GM19452 (cell line): ENCODE measurements at regions not wholly inside any gene's neighbourhood (a gene's known extent, or its start where the extent isn't known, plus 50 kb on each side); places are given as distances from the start of the nearest gene placed in this dataset.

Source experiments
- ATAC-seq: cut with Tn5 transposase; IDR thresholded peaks from one replicate; pipeline ENCODE4 v1.9.1; 2021; ENCODE audit not compliant: unreplicated experiment

DNA sequence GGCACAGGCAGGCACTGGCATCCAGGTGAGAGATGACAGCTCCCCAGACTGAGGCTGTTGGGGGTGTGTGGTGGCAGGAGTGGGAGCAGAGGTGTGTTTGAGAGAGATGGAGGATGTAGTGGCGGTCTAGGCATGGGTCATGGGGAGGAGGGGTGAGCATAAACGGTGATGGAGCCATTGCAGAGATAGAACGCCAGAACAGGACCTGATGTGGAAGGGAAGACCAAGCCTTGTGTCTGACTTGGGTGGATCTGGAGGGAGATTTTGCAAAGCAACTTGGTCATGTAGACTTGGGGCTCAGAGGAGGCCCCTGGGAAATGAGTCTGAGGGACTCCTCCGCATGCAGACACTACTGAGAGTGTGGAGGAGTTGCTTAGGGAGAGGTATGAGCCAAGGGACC is 50.0 kb upstream of the CLDN5 start:
- no peak for ATAC-seq

DNA sequence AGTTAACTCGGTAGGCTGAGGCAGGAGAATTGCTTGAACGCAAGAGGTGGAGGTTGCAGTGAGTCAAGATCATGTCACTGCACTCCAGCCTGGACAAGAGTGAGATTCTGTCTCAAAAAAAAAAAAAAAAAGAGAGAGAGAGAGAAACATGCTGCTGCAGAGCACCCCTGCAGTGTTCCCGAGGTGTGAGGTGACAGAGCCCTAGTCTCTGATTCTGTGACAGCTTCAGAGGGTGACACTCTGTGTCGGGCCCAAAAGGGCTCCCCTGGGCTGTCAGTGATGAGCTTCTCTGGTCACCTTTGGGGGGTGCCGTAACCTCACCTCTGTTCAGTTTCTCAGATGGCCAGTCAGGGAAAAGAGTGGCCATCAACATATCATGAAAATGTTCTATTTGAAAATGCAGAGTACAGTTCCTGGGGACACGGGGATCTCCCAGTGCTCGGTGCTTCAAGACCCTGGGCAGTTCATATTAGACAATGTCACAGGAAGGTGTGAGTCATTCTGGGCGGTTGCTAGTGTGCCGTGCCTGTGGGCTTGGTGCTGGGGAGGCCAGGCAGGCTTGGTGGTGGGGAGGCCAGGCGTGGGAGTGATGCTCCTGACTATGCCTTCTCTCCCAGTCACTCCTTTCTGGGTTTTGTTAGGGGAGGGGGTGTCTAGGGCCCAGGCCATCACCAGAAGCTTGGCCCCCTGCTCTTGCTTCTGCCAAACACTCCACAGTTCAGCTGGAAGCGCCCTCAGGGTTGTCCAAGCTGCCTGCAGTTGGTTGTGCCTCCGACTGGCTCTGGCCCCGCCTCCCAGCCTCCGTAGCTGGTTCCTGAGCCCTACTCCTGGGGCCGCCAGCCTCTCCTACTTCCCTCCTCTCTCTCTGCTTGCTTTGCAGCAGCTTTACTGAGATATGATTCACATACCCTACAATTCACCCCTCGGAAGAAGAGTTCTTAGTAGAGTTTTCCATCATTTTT is 52.5 kb upstream of the CLDN5 start:
- no peak for ATAC-seq

DNA sequence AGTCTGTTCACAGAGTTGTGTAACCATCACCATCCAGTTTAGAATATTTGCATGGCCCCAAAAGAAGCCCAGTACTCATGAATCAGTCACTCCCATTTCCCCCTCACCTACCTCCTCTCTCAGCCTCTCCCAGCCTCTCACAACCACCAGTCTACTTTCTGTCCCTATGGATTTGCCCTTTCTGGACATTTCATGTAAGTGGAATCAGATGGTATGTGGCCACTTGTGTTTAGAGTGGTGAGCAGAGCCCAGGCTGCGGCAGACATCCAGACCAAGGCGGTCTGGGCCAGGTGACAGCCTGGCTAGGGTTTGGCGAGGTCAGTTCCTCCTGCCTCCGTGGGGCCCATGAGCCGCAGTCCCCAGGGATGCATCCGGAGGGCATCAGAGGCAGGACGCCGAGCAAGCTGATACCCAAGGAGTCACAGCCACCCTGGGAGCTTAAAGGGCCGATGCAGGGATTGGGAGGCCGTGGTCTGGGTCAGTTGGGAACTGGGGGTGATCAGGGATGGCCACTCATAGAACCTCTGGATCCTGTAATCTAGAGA is 53.3 kb upstream of the CLDN5 start:
- no peak for ATAC-seq

DNA sequence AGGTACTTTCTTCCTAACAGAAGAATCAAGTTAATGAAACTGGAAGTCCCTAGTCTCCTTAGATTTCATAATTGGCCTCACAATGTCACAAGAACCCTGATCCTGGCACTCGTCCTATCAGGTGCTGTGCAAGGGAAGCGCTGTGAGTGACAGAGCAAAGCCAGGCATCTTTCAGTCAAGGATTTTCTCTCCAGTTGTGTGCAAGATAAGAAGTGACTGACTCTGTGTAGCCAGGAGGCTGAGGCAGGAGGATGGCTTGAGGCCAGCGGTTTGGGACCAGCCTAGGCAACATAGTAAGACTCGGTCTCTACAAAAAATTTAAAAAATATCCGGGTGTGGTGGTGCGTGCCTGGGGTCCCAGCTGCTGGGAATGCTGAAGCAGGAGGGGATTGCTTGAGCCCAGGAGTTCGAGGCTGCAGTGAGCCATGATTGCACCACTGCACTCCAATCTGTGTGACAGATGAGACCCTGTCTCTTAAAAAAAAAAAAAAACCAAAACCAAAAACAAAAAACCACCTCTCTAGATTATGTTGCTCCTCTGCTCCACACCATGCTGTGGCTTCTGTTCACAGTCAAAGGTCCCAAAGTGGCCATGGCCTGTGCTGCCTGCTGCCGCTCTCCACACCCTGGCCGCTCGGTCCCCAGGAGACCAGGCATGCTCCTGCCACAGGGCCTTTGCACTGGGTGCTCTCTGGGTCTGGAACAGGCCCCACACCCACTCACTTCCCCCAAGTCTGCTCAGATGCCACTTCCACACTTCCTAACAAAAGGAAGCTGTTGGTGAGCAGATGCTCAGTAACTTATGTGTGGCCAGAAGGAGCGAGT is 54.2 kb upstream of the CLDN5 start:
- no peak for ATAC-seq

DNA sequence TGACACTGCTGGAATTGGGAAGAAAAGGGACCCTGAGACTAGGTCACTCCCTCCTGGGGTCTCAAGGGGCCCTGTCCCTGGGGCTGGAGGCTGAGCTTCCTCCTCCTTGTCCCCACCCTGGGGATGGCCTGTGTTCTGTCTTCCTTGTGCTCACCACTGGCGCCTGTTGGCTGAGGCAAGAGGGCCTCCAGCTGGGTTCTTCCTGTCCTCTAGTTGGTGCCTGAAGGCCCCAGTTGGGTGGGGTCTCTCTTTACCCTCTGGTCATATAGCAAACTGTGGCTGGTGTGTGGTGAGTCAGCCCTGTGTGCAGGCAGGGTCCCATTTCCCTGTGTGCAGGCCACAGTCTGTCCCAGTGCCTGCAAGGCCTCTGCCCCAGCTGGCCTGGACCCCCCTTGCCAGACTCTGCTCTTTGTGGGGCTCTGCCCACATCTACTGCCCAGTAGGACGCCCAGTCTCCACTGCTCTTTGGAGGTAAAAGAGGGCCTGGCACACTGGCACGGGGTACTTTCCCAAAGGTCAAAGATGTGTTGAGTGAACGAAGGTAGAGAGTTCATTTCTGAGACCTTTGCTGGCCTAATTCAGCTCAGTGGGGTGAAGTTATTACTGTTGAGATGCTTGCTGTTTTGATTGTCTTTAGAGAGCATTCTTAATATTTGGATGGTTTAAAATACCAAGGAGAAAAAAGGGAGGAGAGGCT is 55.1 kb upstream of the CLDN5 start:
- no peak for ATAC-seq

DNA sequence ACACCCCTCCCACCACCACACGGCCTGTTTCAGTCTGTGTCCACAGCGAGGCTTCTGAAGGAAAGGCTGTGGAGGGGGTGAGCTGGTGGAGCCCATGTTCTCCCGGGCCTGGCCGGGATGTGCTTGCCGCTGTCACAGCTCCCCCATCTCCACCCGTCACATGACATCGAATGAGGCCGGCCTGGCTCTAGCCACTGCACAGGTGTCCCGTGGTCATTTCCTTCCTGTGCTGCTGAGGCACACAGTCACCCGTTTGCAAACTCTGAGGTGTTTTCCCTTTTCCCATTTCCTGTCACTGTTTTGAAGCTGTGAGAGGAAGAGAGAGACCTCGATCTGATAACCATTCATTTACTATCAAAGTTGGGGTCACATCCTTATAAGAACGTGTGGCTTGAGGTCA is 55.7 kb upstream of the CLDN5 start:
- no peak for ATAC-seq

DNA sequence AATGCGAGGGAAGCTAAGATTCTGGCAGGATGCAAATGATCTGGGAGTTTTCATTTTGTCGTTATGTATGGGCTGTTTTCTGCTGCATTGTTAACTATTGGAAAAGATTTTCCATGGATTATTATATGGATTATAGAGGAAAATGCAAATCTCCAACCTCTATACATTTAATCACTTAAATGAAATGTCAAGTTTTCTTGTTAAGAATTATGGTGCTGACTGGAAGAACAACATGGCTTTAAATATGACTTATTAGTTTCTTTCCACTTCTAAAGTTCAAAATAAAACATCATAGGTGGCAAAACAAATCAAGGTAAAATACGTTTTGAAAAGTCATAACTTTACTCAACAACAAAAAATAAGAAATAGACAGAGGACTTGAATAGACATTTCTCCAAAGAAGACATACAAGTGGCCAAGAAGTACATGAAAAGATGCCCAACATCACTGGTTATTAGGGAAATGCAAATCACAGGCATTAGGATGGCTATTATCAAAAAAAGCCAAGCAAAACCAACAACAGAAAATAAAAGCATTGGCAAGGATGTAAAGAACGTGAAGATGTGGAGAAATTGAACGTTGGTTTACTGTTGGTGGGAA is 56.2 kb upstream of the CLDN5 start:
- ATAC-seq = no peak

DNA sequence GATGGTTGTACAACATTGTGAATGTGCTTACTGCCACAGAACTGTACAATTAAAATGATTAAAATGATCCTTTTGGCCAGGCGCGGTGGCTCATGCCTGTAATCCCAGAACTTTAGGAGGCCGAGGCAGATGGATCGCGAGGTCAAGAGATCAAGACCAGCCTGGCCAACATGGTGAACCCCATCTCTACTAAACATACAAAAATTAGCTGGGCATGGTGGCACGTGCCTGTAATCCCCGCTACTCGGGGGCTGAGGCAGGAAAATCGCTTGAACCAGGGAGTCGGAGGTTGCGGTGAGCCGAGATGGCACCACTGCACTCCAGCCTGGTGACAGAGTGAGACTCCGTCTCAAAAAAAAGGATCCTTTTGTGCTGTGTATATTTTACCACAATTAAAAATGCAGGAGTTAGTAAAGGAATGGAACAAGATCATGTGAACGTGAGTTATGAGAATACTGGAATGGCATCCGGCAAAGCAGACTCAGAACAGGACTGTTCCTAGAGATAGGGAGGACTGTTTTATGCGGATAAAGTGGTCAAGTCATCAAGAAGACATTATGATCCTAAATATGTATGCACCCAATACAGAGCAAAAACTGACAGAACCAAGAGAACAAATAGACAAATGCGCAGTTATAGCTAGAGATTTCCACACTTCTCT is 58.0 kb upstream of the CLDN5 start:
- ATAC-seq = no peak

DNA sequence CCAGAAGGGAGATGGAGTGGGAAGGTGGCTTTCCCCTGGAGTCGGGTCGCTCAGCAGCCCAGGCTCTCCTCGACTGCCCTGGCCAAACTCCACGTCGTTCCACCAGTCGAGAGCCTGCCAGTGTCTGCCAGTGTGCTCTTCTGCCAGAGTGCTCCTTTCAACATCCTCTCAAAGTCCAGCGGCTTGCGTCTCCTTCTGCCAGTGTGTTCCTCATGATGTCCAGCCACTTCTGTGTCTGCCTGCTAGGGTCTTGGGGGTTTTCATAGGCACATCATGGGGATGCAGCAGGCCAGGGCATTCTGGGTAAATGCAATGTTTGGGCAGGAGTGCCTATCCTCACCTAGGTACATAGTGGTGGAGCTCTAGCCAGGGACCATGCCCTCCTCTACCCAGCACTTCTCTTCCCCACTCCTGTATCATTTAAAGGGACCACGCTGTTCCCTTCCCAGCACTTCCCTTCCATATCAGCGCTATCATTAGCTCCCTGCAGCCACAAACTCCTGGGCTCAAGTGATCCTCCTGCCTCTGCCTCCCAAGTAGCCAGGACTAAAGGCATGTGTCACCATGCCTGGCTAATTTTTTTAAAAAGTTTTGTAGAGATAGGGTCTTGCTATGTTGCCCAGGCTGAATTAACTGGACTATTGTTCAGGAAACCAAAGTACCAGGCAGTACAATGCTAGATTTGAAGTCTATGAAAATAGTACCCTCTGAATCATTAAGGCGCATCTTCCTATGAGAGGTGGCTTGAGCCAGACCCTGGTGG is 62.9 kb upstream of the CLDN5 start:
- no peak for ATAC-seq

DNA sequence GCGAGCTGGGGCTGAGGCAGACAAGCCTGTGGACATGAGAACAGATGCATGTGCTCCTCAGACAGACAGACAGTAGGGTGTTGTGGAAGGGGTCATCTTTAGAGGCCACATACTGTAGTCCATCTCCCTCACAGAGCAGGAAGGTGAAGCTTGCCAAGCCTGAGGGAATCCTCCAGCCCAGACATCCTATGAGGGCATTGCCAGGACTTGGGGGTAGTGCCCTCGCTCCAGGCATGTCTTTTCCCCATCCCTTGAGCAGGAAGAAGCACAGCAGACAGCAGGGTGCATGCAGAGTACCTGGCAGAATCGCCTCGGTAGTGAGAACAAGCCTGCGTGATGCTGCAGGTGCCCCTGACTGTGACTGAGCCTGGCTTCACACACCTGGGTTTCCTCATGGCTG is 66.5 kb upstream of the CLDN5 start:
- ATAC-seq = no peak

DNA sequence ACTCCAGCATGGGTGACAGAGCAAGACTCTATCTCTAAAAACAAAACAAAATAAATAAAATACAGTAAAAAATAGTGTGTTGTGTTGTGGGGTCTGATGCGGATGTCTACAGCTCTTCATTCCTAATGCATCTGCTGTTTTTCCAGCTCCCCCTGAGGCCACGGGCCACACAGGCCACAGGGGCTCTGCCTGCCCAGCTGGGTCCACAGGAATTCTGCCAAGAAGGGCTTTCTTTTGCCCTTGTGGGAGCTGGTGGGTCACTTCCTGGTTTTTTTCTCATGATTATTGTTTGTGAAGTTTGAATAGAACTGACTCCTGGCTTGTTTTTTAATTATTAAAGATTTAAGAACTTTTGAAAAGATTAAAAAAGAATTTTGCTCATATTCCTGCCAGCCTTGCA is 67.4 kb upstream of the CLDN5 start:
- ATAC-seq = no peak

DNA sequence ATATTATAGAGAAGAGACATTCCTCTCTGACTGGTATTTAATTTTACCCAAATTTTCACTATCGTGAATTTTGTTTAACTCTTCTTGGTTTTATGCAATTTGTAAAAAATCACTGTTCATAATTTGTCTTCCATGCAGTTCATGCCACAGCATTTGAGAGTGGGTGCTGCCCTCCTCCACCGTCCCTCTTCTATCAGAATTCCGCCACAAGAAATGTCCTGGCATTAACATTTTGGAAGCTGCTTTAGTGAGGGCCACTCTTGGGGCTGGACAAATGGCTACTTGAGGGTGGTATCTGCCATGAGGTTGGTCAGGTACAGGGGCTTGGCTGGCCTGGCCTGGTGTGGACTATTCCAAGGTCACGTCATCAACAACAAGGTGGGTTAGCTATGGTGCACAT is 68.3 kb upstream of the CLDN5 start:
- ATAC-seq = no peak

DNA sequence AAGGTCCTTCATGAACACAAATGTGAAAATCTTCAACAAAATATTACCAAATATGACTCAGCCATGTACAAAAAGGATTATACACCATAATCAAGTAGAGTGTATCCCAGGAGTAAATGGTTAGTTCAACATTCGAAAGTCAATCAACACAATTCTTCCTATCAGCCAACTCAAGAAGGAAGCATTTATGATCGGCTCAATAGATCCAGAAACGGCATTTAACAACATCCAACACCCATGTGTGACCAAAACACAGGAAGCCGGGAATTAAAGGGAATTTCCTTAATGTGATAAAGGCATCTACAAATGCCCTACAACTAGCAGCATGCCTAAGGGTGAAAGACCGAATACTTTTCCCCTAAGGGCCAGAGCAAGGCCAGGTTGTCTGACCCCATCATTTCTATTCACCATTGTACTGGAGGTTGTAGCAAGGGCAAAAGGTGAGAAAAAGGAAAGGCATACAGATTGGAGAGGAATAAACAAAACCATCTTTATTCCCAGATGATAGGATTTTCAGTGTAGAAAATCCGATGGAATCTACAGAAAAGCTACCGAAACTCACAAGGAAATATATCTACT is 69.9 kb upstream of the CLDN5 start:
- no peak for ATAC-seq

DNA sequence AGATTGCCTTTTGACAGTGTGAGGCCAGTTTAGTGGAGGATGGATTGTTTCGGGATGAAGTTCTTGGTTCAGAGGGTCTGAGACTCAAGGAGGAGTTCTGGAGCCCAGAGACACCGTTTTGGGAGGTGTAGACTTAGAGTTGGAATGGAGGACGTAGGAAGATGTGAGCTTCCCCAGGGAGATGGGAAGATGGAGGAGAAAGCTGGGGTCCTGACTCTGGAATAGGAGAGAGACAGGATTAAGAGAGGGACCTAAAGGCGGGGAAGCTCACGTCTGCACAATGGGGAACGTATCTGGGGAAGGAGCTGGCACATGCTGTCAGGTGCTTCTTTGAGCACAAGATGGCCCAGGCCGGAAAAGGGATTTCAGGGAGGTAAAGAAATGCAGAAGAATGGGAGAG is 71.3 kb upstream of the CLDN5 start:
- ATAC-seq = no peak

DNA sequence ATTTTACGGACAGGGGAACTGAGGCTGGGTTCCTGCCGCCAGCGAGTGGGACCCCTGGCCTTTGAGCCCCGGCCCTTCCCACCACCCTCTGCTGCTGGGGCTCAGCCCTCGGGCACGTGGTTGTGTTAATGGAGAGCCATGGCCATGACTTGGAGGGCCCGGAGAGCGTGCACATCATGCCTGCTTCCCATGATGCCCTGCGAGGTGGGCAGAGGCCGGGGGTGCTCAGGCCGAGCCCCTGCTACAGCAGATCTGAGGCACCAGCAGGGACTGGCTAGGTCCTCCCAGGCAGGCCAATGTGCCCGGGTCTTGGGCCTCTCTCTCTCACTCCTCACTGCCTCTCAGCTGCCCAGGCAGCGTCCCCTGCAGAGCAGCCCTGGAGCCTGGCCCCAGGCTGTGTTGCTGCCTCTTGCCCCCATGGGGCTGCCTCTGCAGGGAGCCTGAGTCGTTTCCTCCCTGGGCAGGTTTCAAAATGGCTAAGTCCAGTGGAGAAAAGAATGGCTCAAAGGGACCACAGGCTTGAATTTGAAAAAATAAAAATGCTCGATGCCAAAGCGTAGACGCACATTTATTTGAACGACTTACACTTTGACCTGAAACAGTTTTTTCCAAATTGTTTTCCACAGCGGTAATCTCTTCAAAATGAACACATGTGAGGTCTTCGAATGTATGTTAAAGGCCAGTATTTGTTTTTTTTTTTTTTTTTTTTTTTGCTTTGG is 72.6 kb upstream of the CLDN5 start:
- ATAC-seq = no peak

DNA sequence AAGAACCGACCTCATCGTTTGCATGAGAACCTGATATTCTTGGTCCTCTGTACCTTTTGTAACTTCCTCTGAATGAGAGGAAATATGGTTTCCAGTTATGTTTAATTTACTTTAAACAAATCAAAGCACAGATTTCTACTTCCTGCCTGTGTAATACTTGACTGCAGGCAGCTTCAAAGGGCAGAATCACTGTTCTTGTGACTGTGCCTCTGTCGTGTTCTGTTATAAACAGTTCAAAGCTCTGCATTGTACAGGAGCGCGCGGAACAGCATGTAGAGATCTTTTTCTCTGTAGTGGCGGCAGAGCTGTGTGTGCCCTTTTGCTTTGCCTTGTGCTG is 73.2 kb upstream of the CLDN5 start:
- no peak for ATAC-seq

DNA sequence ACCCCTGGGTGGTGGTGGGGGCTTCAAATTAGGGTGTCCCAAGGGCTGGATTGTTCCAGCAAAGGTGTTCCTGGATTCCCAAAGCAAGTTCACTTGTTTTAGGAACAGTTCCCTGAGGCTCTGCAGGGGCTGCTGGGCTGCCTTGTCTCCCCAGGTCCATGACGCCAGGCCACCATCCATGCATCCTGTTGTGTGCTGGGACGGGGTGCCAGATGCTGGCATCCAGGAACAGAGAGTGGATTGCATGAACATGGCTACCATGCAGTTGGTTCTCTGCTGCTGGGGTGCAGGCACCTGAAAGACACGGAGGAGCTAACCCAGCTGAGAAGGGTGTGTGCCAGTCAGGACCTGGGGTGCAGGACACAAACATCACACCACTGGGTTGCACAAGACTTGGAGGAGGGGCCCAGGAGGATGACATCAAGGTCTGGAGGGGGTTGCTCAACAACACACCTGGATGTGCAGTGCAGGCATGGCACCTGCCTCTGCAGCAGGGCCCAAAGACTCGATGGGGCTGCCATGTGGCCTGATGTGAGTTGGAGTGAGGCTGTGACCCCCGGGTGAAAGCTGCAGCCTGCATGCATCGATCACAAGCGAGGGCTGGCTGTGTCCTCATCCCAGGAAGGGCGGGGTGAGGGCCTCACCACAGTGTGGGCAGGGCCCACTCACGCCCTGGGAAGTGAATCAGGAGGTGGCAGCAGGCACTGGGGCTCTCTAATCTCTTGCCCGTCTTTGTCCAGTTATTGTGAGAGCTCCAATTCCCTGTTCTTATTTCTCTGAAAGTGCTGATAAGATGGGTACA is 74.0 kb upstream of the CLDN5 start:
- no peak for ATAC-seq

DNA sequence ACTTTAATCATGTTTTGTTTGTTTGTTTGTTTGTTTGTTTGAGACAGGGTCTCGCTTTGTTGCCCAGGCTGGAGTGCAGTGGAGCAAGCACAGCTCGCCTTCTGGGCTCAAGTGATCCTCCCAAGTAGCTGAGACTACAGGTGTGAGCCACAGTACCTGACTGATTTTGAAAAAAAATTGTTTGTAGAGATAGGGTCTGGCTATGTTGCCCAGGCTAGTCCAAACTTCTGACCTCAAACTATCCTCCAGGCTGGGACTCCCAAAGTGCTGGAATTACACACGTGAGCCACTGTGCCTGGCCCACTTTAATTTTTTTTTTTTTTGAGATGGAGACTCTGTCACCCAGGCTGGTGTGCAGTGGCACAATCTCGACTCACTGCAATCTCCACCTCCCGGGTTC is 74.8 kb upstream of the CLDN5 start:
- ATAC-seq = no peak
